Fibroblast of skin of abdomen (primary cell): ENCODE measurements at regions not wholly inside any gene's neighbourhood (a gene's known extent, or its start where the extent isn't known, plus 50 kb on each side); places are given as distances from the start of the nearest gene placed in this dataset.

Experiments
- DNase-seq: peaks from one replicate; pipeline ENCODE4 v3.0.0-alpha.2; 2013

DNA sequence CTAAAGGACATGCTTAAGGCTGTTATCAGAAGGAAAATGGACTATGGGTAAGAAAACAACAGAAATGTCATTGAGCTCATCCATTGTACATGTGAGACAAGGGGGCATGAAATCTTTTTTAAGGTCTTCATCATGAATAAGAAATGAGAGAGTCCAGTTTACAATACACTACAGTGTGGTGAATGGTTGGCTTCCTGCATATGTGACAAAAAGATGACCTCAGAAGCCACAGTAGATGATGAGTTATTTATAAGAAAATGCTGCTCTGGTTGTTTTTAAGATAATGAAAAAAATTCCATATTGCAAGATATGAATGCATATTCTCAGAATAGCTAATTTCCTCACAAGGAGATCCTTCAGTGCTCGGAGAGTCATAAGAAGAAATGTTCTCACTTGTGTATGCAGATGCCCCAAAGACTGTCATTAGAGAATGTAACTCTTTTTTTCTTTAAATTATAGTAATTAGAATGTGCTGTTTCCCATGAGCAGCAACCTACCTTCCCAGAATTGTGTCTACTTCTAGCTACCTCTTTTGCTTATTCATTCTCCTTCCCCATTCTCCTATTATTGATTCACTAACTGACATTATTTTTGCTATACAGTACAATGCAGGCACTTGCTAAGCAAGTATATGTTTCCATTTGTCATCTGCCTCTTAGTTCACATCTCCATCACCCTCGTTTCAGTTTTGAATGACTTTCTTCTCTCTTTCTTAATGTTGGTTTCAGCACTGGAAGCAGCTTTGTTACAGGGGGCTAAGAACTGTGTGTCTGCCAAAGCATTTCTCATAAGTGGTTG is 152.0 kb upstream of the PEX5L start:
- no peak for DNase-seq

DNA sequence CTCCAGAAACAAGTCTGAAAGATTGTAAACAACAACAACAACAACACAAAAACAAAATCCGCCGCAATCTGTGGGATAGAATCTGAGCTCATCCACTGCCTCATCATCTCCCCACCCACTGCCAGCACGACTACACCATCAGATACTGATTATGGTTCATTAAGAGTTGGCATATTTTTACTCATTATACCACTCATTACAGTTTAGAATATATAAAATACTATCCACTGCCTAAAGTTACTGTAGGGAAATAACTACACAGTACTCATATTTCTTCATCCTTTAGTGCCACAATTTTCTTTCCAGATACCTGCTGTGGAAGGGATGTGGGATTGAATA is 152.5 kb upstream of the PEX5L start:
- DNase-seq = no peak

DNA sequence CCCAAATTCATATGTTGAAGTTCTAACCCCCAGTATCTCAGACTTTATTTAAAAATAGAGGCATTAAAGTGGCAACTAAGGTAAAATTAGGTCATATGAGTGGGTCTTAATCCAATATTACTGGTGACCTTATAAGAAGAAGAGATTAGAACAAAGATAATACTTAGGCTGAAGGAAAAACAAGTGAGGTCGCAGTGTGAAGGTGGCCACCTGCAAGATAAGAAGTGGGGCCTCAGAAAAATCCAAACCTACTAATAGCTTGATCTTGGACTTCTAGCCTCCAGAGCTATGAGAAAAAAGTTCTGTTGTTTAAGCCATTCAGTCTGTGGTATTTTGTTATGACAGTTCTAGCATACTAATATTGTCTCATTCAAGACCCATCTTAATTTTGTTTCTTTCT is 159.9 kb upstream of the PEX5L start:
- no peak for DNase-seq

DNA sequence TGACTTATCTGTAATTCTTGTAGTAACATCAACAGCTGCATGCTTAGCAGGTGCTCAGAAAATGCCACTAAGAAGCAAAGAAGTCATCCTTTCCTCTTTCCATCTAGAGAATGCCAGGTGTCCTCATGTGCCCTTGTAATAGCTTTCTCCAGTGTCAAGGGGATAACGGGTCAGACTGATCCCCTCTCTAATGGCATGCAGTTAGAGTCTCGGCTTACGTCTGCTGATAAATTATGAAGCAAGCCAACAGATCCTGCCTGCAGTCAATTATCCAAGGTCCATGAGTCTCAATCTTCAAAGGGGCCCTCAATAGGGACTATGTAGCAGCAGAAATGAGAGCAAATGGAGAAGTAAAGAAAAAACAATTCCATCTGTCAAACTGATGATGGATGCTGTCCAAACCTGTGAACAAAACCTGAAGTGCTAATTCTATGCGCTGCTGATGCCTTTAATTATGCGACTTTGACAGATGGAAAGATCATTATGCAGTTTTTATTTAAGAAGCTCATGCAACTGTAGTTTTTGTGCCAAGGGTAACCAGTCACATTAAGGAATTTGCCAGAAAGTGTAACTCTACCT is 162.8 kb upstream of the PEX5L start:
- DNase-seq = no peak

DNA sequence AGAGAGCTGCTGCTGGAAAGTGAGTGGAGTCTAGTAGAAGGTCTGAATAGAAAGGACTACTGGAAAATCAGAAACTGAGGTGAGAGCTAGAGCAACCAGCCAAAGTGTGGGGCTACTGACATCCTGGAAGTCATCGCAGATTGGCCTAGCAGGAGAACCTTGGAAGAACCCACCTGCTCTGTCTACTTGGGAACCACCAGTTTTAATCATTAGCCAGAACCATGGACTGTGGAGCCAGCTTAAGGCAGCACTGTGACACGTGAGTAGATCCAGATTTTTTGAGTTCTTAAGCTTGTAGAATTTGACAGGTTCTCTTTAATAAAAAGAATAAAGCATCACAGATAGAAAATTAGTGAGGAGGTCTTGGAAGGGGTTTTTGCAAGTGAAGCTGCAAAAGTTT is 179.1 kb upstream of the PEX5L start:
- DNase-seq = no peak

DNA sequence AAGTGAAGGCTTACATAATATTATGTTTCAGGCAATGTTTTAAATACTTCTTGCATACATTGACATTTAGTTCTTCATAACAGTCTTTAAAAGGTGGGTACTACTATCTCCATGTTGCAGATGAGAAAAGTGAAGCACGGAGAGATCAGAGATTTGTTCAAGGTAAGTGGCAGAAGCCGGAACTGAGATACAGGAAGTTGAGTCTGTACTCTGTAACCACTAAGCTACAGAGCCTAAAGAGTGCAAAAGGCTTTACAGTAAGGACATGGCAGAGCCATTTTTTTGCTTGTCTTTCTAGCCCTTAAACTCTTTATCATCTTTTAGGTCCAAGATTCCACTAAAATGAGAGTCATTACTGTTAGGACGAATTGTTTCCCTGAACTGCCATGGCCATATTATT is 186.5 kb upstream of the PEX5L start:
- no peak for DNase-seq

DNA sequence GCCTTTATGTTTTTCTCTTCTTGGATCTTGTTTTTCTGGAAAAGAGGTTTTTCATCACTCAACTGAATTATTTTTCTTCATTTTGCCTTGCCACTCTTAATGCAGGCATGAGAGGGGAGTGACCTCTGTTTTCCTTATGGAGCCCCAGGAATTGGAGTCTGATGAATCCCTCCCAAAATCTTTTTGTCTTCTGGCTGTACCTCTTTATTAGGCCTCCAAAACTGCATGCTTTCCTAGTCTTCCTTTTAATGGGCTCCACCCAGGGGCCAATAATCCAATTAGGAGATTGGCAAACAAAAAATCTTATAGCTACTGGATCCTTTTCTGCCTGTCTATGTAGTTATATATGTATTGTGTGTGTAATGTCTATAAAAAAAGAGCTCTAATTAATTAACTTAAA is 192.4 kb upstream of the PEX5L start:
- DNase-seq = no peak

DNA sequence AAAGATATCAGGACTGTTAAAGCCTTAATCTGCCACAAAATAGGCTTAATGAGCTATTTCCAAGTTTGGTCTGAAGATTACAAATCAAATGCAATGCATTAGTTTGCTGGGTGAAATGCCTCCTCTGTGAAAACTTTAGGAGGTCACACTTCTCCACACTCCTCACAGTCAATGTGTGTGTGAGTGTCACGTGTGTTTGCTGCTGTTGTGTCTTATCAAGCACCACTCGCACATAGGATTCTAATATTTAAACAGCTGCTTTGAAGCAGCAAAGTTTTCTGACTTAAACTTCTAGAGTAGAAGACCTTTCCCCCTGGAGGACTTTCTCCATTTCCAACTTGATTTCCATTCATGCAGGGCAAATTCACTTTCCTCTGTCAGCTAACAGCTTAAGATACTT is 203.2 kb upstream of the PEX5L start:
- no peak for DNase-seq

DNA sequence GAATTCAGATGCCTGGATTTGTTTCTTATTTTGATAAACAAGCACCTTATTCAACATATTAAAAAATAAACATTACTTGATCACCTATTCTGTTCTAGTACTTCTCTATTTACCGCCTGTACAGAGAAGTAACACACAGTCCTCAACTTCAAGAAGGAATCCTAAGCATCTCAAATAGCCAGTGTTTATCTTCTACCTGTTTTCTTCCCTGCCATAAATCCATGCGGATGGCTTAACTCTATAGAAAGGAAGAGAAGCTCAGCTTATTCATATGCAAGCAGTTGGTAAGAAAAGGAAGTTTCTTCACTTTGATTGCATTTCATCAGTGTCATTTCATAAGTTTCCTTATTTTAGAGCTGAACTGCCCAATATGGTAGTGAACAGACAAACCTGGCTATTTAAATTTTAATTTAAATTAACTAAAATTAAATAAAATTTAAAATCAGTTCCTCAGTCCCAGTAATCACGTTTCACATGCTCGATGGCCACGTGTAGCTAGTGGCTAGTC is 210.0 kb upstream of the PEX5L start:
- DNase-seq = no peak

DNA sequence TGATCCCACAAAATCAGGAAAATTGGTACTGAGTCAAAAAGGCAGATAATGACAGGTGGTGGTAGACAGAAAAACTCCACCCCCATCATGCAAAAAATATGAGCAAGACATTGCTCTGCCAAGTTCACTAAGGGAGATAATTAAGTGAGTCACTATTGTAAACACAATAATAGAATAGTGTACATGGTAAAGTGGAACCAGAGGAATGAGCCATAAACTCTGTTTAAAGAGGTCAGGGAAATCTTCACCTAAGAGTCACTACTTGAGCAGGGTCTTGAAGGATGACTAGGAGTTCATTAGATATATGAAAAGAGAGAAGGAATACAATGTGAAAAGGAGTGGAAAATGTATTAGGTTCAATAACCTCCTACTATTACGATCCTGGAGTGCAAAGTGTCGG is 213.4 kb upstream of the PEX5L start:
- peak; percentile 52 for DNase-seq

DNA sequence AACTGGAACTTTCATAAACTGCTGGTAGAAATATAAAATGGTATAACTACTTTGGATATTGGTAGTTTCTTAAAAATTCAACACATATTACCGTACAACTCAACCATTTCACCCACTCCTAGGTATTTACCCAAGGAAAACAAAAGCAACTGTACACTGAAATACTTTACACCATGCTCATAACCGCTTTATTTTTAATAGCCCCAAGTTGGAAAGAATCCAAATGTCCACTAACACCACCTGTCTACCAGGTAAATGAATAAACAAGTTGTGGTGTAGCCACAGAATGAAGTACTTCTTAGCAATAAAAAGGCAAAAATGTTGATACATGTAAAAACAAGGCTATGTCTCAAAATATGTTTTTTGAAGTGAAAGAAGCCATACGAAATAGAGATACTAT is 215.9 kb upstream of the PEX5L start:
- DNase-seq = no peak

DNA sequence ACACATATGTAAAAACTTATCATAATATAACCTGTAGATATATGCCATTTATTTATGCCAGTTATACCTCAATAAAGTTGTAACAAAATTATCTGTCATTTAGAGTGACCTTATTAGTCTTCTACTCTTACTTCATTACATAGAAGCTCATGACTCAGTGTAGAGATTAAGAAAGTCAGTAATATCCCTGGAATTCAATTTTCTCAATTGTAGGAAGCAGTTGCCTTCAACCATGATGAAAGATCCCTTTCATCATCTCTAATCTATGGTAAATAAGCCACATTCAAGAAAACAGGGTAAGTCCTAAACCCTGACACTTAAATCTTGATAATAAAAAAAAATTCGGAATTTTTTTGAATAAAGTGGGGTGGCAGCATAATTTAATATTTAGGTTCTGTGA is 216.5 kb upstream of the PEX5L start:
- DNase-seq = peak; percentile 12

DNA sequence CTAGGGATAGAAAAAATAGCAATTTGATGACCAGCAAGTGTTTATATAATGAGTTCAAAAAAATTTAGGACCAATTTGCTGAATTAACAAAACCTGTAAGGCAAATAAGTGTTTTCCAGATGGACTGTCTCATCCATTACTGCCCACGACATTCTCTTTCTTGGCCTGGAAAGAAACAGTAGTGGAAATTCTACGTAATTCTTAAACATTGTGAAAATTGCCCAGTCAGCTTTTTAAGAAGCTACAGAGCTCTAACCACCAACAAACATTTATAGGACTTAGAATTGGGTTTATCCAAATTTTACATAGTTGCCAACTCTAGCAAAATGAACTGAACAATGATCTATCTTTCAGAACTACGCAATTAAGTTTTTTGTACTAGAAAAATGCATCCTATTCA is 227.7 kb upstream of the PEX5L start:
- DNase-seq = no peak

DNA sequence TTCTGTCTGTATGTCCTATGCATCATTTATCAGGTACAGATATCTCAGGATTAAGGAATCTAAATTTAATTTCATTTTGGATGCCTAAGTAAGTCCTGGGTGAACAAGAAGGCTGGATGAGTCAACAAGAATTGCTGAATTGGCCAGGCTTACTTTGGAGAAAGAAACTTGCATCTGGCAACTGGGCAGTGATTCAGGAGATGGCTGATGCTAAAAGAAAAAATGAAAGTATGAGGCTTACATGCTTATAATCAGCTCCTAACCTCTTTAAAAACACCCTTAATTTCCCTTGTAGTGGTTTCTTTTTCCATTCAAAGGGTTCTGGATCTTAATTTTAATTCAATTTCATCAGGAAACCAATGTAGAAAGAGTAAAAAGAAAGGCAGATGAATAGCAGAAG is 228.8 kb upstream of the PEX5L start:
- peak; percentile 78 for DNase-seq

DNA sequence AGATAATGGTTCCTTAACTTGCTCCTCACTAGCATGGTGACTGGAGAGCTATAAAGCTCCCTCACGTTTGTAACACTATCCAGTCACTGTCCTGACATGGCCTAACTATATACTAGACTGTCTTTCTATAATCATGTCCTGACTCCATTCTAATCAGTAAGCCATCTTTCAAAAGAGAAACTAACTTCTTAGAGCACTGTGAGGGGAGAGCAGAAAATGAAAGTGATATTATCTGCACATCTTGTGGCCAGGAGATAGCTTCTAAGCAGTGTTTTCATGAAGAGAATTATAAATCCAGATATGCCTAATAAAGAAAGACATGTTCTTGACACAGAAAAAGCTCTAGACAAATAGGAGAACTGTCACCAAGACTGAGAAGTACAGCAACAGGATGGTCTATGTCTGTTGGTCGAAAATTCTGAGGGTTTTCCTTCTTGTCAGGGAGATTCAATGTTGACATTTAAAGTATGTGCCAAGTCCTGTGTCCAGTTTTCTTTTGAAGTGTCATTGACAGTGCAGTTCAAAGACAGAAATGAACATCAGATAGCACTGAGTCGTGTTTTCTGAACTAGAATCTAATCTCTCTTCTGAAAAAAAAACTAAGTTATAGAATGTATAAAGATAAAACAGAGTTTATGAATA is 230.6 kb upstream of the PEX5L start:
- DNase-seq = peak; percentile 4

DNA sequence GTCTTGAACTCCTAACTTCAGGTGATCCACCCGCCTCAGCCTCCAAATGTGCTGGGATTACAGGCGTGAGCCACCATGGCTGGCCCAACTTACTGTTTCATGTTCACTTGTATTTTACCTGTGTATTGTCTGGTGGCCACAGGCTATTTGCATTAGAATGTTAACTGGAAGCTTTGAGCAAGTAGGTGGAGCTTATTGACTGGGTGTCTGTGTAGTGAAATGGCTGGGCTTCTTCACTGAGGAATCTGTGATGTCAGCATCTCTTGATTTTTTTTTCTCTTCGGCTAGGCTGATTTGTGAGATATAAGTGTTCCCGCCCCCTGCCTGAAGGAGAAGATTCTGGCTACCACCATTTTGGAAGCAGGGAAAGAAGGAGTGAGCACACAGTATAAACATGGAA is 237.8 kb upstream of the PEX5L start:
- no peak for DNase-seq

DNA sequence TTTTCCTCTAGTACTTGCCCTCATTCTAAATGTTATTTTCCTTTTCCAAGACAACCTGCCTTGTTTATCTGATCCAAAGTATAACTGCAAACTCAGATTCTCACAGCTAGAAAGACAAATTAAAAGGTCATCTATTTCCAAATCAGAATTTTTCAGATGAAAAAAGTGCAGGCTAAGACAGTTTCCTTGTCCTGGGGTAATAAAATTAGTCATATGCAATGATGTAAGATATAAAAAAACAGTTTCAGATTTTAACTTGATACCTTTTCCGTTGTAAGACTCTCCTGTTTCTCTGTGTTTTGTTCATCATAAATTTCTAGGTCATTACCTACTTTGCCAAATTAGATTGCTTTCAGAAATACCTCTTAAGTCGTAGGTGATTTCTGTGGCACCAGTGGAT is 238.4 kb upstream of the PEX5L start:
- DNase-seq = no peak

DNA sequence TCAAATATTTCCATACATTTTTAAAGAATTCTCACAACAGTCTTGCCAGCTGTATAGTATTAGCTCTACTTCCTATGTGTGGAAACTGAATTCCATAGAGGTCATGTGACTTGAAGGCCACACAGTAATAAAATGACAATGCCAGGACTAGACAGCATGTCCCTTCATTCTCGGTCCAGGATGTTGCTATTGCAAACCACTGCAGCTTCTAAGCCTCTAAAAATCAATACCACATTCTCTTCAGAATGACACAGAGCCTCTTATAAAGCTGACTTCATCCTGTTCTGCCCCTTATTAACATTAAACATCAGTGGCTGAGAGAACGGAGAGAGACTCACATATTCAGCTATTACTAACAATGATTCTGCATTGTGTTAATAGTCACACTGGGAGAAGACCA is 240.3 kb upstream of the PEX5L start:
- DNase-seq = peak; percentile 73

DNA sequence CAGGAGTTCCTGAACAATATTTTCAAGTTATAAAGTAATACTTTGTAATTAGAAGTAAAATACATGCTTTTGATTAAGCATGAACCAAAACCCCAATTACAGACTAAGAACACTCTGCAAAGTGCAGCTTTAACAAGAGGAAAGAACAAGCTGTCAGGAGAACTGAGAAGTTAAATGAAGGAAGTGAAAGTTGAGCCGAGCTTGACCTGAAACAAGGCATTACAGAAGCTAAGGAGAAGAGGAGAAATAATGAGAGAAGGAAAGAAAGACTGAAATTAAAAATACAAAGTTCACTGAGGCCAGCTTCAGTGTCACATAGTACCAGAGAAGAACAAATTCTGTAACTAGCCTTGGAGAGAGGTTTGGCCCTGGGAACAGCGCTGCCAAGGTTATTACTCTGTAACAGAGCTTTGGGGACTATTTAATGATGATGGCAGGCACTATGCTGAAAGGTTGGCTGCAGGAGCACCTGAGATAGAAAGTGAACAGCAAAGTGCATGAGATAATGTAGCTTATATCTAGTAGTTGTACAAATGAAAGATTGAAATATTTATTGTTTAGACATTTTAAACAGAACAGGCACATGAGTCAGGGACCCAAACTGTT is 241.9 kb upstream of the PEX5L start:
- no peak for DNase-seq

DNA sequence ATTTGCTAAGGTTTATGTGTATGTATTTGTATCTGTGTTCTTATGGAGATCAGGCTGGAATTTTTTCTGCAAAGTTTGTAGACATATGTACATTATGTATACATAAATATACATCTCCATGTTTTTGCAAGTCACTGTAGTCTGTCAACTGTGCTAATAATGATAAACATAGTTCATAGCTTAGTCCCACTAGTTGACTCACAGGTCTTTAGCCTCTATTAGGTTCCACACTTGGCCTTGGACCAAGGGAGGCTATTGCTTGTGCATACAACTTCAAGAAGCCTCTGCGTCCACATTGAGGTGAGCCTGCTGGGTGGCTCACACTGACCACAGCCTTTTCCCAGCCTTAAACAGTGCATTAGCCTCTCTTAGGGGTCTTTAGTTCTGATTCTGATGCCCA is 243.8 kb upstream of the PEX5L start:
- peak; percentile 58 for DNase-seq

DNA sequence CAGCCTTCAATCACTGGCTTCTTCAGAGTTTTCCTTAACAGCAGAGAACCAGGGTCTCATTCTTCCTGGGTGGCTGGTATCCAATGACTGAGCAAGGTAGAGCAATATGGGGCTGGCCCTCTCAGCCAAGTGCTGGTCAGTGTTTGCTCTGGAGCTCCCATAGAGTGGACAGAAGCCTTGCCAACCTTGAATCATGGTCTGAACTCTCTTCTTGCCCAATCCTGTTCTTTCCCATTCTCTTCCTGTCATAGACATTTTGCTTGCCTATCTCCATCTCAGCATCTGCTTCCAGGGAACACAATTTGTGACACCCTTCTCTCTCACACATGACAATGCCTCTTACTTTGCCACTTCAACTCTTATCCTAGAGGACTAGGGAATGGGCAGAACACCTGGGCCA is 245.6 kb upstream of the PEX5L start:
- DNase-seq = no peak

DNA sequence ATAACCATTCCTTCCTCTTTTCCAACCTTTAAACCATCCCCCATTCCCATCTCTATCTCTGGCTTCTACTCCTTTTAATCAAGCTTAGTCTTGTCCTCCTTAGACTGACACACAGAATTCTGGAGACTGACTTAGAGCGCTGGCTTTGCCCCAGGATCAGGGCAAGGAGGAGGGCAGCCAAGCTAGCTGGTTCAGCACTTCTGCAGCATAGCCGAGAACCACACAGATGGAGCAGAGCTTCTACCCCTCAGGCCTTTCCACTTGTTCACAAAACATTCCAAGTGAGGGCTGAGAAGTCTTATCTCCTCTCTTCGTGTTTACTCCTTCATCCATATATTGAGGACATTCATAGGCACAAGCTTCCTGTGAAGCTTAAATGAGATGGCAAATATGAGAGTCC is 246.5 kb upstream of the PEX5L start:
- no peak for DNase-seq

DNA sequence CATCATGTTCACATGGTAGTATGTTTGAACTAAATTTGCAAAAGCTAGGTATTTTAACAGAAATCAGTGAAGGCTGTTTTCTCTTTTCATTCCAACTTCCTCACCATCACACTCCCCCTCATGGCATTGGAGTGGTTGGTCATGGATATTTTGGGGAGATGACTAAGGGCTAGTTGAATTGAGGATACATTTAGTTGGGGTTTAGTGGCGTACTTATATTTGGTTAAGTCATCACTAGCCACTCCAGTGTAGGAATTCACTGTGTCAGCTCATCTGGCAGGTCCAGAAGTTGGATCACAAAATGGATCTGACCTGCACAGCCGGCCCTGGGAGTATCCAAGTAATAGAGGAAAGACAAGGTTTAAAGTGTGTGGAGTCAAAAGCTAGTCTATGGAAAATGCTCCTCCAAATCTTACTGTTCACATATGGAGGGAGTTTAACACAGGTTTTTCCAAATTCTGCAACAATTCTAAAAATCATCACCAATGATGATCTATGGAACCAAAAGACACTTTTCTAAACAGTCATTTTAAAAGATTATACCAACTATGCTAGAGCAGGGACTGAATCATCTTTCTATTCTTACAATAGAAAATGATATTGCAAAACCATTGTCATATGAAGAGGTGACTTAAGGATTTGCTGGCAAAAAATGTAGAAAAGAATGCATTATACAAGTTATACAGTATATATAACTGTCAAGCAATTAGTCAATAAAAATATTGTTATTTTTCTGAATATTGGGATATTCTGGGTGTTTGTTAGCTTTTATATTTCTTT is 247.8 kb upstream of the PEX5L start:
- peak; percentile 64 for DNase-seq
